SKM-1 treated with dmso at 0.1 percent for 144 hours (cell line): ENCODE measurements at regions not wholly inside any gene's neighbourhood (a gene's known extent, or its start where the extent isn't known, plus 50 kb on each side); places are given as distances from the start of the nearest gene placed in this dataset.

Source experiments
- DNase-seq: peaks from one replicate; lab custom pipeline; 2025; ENCODE audit not compliant: unreplicated experiment; lab: John Stamatoyannopoulos, UW

DNA sequence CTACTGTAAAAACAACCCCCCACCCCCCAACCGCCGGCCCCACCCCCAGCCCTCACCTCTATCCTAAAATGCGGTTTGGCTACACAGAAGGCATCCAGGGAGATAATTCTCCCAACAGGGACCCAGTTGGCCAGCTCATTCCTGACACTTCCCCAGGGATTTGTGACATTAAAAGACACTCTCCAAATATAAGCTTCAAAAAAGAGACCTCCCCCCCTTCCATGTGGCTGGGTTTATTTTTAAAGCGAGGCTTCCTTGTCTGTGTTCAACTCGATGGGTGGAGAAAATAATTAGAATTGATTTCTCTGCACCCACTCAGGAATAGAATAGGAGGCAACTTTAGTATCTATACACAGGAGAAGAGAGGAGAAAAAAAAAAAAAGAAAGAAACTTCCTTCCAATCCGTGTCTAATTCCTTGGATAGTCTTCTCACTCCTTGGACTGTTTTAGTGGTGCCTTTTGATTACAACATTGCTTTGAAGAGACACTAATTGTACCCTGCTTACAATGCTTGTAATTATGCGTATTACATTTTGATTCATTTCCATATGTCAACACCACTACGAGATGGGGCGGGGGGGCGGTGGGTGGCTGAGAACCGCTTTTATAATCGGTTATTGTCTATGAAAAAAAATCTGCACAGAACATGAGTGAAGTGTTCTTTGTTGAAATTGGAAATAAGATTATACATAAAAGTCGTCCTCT, 500.4 kb downstream of the MIAT start:
- DNase-seq, result no peak

DNA sequence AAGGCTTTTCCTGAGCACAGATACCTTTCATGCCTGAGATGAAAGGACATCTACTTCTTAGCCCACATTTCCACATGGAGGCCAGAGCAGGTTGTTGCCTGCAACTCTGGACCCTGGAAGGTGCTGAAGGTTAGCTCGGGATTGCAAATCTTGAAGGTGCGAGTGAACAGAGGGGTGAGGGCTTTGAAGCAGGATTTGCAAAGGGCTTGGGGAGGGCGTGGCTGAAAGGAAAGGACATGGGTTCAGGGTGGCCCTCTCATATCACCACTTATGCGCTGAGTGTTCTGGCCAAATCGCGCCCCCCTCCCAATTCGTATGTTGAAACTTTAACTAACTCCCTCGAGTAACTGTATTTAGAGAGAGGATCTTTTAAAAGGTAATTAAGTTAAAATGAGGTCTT, 501.6 kb downstream of the MIAT start:
- no peak for DNase-seq

DNA sequence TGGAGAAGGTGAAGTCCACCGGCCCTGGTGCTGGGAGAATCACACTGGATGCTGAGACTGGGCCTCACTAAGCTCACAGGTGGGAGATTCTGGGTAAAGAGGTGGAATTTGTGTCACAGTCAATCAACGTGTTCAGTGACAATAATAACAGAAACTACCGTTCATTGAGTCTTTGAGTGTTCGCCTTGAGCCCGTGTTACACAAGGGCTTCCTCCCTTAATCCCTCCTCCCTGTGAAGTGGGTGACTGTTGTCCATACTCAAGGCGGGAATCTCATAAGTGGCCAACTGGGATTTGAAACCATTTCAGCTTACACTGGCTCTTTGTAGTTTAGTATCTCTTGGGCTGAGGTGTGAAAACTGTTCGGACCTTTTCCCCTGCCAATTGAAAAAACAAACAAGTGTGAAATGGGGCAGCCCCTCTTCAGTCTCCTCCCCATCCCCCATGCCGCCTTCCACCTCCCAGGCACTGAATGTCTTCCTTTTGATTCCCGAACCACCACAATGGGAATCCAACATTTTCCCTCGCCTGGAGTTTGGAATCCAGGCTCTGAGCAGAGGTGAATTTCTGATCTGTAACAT, 502.4 kb downstream of the MIAT start:
- no peak for DNase-seq

DNA sequence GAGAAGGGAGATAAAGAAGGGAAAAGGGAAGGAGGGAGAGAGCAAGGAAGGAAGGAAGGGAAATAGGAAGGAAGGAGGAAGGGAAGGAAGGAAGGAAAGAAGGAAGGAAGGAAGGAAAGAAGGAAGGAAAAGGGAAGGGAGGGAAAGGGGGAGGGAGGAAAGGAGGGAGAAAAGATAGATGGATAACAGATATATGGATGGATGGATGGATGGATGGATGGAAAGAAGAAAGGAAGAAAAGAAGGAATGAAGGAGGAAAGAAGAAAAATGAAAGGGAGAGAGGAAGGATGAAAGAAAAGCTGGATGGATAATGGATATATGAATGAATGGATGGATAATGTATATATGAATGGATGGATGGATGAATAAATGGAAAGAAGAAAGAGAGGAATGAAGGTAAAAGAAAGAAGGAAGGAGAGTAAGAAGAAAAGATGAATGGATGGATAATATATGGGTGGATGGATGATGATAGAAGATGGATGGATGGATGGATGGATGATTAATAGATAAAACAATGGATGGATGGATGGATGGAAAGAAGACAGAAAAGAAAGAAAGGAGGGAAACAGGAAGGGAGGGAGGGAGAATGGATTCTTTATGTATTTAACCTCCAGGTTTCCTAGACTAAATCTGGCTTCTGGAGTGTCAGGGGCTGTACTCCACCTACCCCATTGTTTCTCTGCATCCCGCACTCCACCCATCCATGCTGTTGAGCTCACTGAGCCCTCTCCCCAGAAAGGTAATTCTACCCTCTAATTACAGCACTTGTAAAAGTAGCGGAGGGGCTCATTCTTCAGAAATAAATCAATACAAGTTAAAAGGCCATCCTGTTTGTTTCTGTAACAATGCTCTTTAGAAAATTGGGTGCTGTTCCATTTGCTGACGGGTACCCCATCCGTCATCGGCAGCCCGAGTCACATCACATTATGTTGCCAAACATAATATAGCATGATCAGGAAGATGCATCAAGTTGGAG, 506.1 kb downstream of the MIAT start:
- no peak for DNase-seq

DNA sequence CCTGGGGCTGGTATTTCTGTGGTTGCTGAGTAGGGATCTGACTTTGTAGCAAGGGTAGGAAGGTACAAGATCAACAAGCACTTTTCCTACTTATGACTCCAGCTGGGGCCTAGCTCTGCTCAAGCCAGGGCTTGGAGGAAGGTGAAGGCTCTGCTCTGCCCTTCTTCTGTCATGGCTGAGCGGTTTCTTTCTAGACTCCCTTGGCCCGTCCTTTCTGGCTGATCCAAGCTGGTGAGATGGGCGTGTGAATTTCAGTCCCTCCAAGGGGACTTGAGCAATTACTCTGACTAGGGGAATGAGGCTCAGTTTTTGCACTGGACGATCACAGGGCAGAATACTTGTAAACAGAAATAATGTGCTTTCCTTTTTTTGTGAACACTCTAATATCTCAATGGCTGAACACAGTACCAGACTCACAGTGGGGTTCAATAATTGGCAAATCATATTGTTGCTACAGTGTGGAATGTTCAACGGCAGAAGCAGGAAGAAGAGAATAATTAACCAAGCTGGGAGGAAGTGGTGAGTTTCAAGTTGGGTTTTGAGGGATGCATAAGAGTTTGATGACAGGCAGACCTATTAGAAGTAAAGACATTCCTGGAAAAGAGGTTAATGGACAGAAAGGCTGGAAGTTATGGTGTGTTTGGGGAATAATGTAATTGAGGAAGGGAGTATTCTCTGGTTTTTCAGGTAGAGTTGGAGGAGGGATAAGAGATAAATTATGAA, 507.6 kb downstream of the MIAT start:
- DNase-seq, result no peak

DNA sequence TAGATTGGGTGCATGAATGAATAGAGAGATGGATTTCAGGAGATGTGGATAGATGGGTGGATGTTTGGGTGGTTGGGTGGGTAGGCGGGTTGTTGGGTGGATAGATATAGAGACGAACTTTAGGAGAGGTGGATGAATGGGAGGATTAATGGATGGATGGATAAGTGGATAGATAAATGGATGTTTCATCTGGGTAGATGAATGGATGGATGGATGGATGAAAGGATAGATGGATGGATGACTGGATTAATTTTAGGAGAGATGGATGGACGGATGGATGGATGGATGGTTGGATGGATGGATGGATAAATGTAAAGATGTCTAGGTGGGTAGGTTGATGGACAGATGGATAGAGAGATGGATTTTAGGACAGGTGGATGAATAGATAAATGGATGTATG, 511.3 kb downstream of the MIAT start:
- no peak for DNase-seq

DNA sequence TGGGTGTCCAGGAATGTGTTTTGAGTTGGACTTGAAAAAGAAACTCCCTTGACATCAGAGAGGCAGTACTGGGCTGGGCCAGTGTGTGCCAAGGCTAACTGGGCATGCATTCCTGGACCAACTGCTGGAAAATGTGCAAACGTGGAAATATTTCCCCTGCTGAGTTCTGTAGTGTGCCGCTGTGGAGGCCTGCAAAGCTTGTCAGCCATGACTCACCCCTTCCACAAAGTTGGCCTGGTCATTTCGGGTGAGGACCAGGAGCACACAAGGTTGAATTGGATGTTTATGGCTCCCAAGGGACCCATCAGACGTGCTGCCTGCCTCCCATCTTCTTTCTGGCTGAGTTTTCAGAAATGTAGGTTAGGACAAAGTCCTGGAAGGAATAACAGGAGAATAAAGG, 513.1 kb downstream of the MIAT start:
- no peak for DNase-seq

DNA sequence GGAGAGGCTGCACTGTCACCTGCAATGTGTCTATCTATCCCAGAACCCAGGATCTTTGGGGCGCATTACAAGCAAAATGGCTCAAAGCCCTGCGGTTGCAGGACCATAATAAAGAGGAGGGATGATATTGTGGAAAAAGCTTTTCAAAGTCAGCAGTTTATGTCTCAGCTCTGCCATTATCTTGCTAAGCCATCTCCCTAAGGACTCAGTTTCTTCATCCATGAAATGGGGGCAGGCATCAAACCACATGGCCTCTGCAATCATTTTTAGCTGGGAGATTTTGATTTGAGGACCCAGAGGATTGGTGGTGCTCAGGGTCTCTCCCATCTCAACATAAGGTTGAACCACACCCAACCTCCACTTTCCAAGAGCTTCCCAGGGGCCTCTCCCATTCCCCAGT, 513.8 kb downstream of the MIAT start:
- DNase-seq, result no peak

DNA sequence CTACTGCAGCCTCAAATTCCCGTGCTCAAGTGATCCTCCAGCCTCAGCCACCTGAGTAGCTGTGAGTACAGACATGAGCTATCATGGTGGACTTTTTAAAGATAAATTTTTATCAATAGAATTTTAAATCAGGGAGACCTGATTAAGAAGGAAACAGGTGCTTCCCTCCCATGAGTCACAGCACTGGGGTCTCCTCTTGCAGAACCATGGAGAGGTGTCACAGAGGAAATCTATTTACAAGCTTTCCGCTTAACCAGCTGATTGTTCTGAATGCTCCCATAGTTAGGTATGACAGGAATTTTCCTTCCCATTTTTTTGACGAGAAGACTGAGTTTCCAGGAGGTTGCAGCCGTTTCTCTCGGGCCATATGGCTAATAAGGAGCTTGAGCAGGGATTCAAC, 516.1 kb downstream of the MIAT start:
- no peak for DNase-seq

DNA sequence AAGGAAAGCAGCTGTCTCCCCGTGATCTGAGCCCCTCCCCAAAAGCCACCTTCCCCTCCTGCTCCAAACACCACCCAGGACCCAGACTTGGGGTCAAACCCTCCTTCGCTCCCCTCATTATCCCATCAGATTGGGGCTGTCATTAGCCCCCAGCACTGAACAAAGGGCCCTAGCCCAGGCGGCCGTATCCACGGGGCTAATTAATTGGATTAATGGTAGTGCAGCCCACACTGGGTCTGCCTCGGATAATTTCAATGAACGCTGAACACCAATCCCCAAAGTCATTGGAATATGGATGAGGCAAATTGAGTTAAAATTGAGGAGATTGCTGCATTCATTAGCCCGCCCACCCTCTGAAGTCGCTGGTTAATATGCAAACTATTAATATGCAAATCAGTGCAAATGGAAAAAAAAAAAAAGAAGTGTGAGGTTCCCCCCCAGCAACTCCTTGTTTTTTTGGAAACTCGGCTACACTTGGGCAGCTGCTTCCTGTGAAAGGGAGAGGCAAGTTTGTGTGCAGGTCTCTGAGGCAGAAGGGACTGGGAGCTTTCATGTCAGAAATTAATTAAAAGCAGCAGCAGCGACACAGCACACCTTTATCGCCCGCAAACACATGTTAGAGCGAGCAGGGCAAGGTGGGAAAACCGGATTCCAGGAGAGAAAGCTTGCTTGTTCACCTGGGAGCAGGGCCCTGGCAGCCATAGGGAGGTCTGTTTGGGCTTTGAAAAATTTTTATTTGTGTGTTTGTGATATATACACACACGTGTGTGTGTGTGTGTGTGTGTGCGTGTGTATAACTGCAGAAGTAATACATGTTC, 517.8 kb downstream of the MIAT start:
- DNase-seq, result no peak

DNA sequence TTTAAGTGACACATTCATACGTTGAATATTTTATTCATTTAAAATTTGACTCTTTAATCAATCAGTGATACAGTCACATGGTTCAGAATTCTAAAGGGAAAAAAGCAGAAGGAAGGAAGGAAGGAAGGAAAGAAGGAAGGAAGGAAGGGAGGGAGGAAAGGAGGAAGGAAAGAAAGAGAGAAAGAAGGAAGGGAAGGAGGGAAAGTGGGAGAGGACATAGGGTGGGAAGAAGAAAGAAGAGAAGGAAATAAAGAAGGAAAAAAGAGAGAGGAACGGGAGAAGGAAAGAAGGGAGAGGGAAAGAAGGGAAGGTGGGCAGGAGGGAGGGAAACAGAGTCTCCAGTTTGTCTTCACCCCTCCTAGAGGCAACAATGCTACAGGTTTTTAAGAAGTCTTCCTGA, 518.6 kb downstream of the MIAT start:
- no peak for DNase-seq

DNA sequence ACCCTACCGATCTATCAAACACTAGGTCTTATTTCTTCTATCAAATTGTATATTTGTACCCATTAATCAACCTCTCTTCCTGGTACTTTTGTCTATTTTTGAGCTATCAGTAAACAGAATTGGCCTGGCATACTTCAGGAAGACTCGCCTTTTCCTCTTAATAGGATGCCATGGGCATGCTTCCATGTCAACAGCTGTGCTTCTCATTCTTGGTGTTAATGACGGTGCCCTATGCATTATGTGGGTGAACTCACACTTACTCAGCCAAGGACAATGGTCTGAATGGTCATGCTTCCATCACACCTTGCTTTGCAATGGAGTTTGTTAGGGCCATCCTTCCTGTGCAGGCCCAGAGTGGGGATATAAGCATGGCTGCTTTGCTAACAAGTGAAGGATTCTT, 521.8 kb downstream of the MIAT start:
- no peak for DNase-seq

DNA sequence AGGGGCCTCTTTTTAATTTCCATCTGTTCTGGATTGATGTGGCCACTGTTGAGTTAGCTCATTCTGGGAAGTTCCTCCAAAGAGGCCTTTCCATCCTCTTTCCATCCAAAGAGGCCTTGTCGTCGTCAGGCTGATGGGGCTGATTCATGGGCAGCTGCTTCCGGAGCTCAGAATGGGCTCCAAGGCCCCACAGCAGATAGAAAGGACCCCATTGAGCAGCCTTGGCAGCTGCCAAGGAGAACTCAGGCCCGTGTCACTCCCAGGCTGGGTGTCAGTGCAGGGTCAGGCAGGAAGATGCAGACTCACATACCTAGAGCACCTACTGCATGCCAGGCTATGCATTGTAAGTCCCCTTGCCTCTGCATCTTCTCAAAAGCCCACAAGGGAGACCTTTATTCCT, 524.1 kb downstream of the MIAT start:
- no peak for DNase-seq

DNA sequence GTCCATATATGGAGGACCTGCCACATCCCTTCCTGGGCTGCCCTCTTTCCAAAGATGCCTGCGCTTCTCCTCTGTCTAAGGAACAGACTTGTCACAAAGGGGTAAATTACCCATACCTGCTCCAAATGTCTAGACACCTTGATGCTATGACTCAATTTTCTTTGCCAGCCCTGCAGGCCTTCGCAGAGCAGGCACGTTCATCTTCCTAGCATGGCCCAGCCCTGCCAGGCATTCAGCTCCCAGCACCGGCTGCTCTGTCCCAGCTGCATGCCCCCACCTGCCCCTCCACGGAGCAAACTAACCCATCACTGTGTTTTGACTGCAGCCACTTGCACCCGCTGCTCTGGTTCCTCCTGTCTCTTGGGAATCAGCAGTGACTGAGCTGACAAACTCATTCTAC, 526.1 kb downstream of the MIAT start:
- DNase-seq, result no peak

DNA sequence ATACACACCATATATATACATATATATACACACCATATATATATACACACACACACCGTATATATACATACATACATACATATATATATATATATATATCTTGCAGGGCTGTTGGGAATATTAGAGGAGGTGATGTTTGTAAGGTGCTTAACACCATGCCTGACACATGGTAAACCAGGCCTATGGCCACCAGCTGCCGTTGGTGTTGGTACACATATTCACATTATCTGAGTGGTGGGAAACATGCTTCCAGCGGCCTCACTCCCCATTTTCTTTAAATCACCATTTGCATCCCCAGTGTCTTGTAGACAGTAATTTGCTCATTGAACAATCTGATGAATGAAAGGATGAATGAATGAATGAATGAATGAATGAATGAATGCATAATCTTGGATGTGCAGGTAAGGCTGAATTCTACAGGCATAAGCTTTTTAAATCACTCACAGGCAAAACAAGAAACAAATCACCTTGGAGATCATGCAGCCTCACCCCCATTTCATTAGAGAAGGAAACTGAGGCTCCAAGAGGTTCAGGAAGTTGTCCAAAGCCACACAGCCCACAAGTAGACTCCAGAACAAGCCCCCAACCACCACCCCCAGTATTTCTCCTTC, 527.8 kb downstream of the MIAT start:
- DNase-seq, result no peak

DNA sequence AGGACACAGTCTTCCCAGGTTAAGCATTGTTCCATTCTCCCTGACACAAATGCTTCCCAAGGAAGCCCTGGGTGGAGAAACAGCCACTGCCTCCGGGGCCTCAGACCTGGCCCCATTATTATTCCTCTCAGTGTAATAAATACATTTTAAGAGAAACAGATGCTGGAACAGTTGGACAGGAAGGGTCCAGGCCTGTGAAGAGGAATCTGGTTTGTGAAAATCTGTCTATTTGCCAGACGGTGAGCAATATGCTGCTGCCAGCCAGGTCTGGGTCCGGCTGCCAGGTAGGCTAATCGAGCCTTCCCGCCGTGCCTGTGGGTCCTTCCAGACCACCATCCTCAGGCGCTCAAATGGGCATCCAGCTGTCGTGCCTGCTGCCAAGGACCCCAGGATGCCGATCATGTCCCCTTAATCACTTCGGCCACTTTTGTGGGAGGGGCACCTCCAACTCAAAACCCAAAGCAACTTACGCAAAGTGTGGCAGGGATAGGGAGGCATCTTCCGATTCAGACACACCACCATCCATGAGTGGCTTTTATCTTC, 528.4 kb downstream of the MIAT start:
- no peak for DNase-seq

DNA sequence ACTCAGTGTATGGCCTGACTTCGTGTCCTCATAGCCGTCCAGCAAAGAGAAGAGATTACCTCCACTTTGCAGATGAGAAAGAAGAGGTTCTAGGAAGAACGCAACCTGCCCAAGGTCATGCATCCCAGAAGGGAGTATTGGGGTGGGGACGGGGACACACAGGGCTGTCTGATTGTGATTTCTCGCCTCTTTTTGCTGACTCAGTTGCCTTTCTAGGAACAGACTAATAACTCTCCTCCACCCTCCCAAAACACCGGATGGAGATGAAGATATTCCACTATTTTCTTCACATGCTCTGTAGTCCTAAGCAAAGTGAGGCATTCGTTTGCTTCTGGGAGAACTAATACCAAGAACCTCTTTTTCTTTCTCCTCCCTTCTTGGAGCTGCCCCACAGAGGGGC, 529.3 kb downstream of the MIAT start:
- no peak for DNase-seq

DNA sequence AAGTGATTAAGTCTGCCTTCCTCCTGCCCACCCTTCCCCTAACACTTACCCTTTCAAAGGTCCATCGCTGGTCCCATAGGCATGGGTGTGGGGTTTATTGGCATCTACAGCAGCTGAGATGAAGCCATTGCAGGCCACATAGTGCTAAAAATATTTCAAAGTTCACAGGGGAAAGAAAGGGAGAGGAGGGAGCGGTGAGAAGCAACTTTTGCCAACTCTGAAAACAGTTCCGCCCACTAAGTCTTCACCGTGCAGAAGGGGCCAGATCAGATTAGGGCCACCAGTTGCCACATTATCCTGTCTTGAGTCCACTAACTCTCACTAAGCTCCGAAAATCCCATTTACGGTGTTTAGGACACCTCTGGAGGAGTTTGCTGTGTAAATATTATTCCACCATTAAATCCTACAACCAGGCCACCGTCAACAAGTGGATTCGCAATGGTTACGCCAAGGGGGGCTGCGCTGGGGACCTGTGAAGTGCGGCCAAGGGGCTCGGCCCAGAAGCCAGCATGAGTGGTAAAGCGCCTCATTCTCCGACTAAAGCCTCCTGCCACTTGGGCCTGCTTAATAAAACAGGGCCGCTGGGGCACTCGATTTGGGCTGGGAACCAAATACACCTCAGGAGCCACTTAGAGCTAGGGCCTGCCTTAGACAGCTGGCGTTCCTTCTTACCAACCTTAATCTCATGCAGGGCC, 534.9 kb downstream of the MIAT start:
- no peak for DNase-seq

DNA sequence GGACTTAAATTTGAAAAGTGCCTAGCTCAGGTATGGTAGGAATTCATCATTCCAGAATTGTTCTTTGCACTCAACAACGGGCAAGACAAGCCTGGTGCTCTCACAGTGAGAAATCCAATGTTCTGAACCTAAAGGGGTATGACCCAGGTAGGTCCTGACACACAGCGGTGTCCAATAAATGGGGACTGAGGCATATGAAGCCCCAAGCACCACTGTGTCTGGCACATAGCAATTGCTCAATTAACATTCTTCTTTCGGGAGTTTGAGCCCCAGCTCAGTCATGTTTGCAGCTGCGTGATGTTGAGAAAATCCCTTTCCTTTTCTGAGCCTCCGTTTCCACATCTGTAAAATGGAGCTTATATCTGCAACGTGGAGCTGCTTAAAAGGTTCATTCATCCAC, 535.8 kb downstream of the MIAT start:
- DNase-seq, result no peak
